ENCODE measurements at regions not wholly inside any gene's neighbourhood (a gene's known extent, or its start where the extent isn't known, plus 50 kb on each side); places are given as distances from the start of the nearest gene placed in this dataset.

- intact Hi-C loops (cut with micrococcal nuclease; ENCODE audit: unreplicated experiment), result no loop called here
- H3K4me2 ChIP-seq (ENCODE audit: low read depth, low read length), result no peak overlapping the region
- TF ChIP-seq TCF7 (IDR thresholded peaks at IDR 0.05; ENCODE audit: low read depth), result no peak
- TF ChIP-seq CEBPB (IDR thresholded peaks at IDR 0.05; ENCODE audit: borderline replicate concordance, low read depth, low read length), result 0 out of 2 replicates have a peak, but pooled peaks have one; percentile 16
- ChIA-PET CTCF (ENCODE audit: low intra/inter-chr PET ratio, low total read pairs) (no interaction called here), POLR2A (no interaction called here)
- 67% methylated on average over 33 of the region's 40 CpGs for WGBS (ENCODE audit: low lambda C conversion rate)
- H3K79me2 ChIP-seq (ENCODE audit: insufficient read depth, low read length), result no peaks in the 10 kb centered on the region
- no peak overlapping the region for H3K27ac ChIP-seq (ENCODE audit: extremely low read length, insufficient read depth, low read length)
- no peak overlapping the region for H2AFZ ChIP-seq (ENCODE audit: low read length)
- DNase-seq (ENCODE audit: low spot score) (no peak), FAIRE-seq (no peak), ATAC-seq (no peak)
- no peaks in the 10 kb centered on the region for H3K4me1 ChIP-seq (ENCODE audit: insufficient read depth, low read length)
- H3K9me3 ChIP-seq (ENCODE audit: low read length), result no peaks in the 10 kb centered on the region
- no peaks in the 10 kb centered on the region for H3K36me3 ChIP-seq (replicated peaks in 1 of 2; ENCODE audit: control insufficient read depth in 1 of 2, insufficient read depth in 2 of 2, low read length in 2 of 2)
- H3K9ac ChIP-seq (ENCODE audit: insufficient read depth, low read depth, low read length), result no peak overlapping the region
- H4K20me1 ChIP-seq (ENCODE audit: insufficient read depth, low read length), result no peaks in the 10 kb centered on the region
- no peak overlapping the region for H3K4me3 ChIP-seq (replicated peaks in 1 of 3; ENCODE audit: insufficient read depth in 1 of 3, low read depth in 2 of 3, low read length in 3 of 3)
- no TSS peak for BruUV-seq (replicated peaks)
- in situ Hi-C loops (cut with HindIII; ENCODE audit: extremely low pct_ligation_motif_present, low pct_unique_long_range_greater_than_20kb), result no loop called here
- no peaks in the 10 kb centered on the region for H3K27me3 ChIP-seq (ENCODE audit: control insufficient read depth in 1 of 2, insufficient read depth in 2 of 2, low read length in 2 of 2)
Observed at GRCh38 chr10:58106211-58107035, 161.3 kb downstream of the IPMK start.

- POLR2A ChIA-PET, result no interaction called here
- H4K20me1 ChIP-seq (ENCODE audit: insufficient read depth, low read length), result no peaks in the 10 kb centered on the region
- no peaks in the 10 kb centered on the region for H3K9me3 ChIP-seq (ENCODE audit: low read length)
- no peaks in the 10 kb centered on the region for H3K27me3 ChIP-seq (ENCODE audit: control insufficient read depth in 1 of 2, insufficient read depth in 2 of 2, low read length in 2 of 2)
- ATAC-seq (no peak), DNase-seq (ENCODE audit: low spot score) (no peak), FAIRE-seq (no peak)
- no peaks in the 10 kb centered on the region for H3K79me2 ChIP-seq (ENCODE audit: insufficient read depth, low read length)
- intact Hi-C loops (cut with micrococcal nuclease; ENCODE audit: unreplicated experiment), result no loop called here
- H3K9ac ChIP-seq (ENCODE audit: insufficient read depth, low read depth, low read length), result no peak overlapping the region
- in situ Hi-C loops (cut with HindIII; ENCODE audit: extremely low pct_ligation_motif_present, low pct_unique_long_range_greater_than_20kb), result no loop called here
- H3K4me1 ChIP-seq (ENCODE audit: insufficient read depth, low read length), result no peaks in the 10 kb centered on the region
- no TSS peak for BruUV-seq (replicated peaks)
- no peak overlapping the region for H2AFZ ChIP-seq (ENCODE audit: low read length)
- H3K27ac ChIP-seq (ENCODE audit: extremely low read length, insufficient read depth, low read length), result no peak overlapping the region
- H3K4me2 ChIP-seq (ENCODE audit: low read depth, low read length), result no peak overlapping the region
- CTCF ChIA-PET (ENCODE audit: low intra/inter-chr PET ratio, low total read pairs), result no interaction called here
- no peak overlapping the region for H3K4me3 ChIP-seq (replicated peaks in 1 of 3; ENCODE audit: insufficient read depth in 1 of 3, low read depth in 2 of 3, low read length in 3 of 3)
- no peaks in the 10 kb centered on the region for H3K36me3 ChIP-seq (replicated peaks in 1 of 2; ENCODE audit: control insufficient read depth in 1 of 2, insufficient read depth in 2 of 2, low read length in 2 of 2)
- no peak for TF ChIP-seq ZBTB34 (CRISPR knock-in tag; IDR thresholded peaks at IDR 0.05)
- TF ChIP-seq FLYWCH1 (CRISPR knock-in tag; IDR thresholded peaks at IDR 0.05), result no peak
- no peak for TF ChIP-seq ZNF264 (CRISPR knock-in tag; IDR thresholded peaks at IDR 0.05)
- TF ChIP-seq SMAD9 (CRISPR knock-in tag; IDR thresholded peaks at IDR 0.05), result no peak
- TF ChIP-seq PITX1 (CRISPR knock-in tag; IDR thresholded peaks at IDR 0.05), result no peak
- TF ChIP-seq MXD1 (CRISPR knock-in tag; IDR thresholded peaks at IDR 0.05), result no peak
- TF ChIP-seq NR1H2 (CRISPR knock-in tag; IDR thresholded peaks at IDR 0.05; ENCODE audit: borderline replicate concordance, low read depth), result no peak
- no peak for TF ChIP-seq ZNF646 (CRISPR knock-in tag; IDR thresholded peaks at IDR 0.05)
Observed at GRCh38 chr10:58104351-58104751, 163.3 kb downstream of the IPMK start.

Data from HepG2 (cell line).